Mesothelial cell of epicardium (in vitro differentiated cells): ENCODE measurements at regions not wholly inside any gene's neighbourhood (a gene's known extent, or its start where the extent isn't known, plus 50 kb on each side); places are given as distances from the start of the nearest gene placed in this dataset.

Experiments used
- DNase-seq, 2 experiments: peaks; one replicate each; pipeline ENCODE4 v3.0.0; 2021; ENCODE audit warnings: low spot score in 2 of 2; ENCODE audit not compliant: unreplicated experiment in 2 of 2
- H3K27ac Mint-ChIP-seq: 2 replicates; pipeline ENCODE4 v1.8.0; 2021; ENCODE audit warnings: mixed read lengths
- H3K27me3 Mint-ChIP-seq: 2 replicates; pipeline ENCODE4 v1.8.0; 2021; ENCODE audit warnings: low read depth, mixed read lengths
- H3K36me3 Mint-ChIP-seq: 2 replicates; pipeline ENCODE4 v1.8.0; 2021; ENCODE audit warnings: mixed read lengths
- H3K4me1 Mint-ChIP-seq: 2 replicates; pipeline ENCODE4 v1.8.0; 2021; ENCODE audit warnings: mixed read lengths
- H3K4me3 Mint-ChIP-seq: 2 replicates; pipeline ENCODE4 v1.8.0; 2021; ENCODE audit warnings: mild to moderate bottlenecking, moderate library complexity, mixed read lengths
- H3K9me3 Mint-ChIP-seq: 2 replicates; pipeline ENCODE4 v1.8.0; 2021; ENCODE audit warnings: mixed read lengths
- TF ChIP-seq, protein P1 (sequence below): fragments of 200-600 bp; sonication (generic); IDR thresholded peaks from one replicate; pipeline ENCODE4 v1.5.0; 2021; ENCODE audit warnings: antibody characterized with exemption; ENCODE audit not compliant: unreplicated experiment

- TF ChIP-seq, protein P1, sequence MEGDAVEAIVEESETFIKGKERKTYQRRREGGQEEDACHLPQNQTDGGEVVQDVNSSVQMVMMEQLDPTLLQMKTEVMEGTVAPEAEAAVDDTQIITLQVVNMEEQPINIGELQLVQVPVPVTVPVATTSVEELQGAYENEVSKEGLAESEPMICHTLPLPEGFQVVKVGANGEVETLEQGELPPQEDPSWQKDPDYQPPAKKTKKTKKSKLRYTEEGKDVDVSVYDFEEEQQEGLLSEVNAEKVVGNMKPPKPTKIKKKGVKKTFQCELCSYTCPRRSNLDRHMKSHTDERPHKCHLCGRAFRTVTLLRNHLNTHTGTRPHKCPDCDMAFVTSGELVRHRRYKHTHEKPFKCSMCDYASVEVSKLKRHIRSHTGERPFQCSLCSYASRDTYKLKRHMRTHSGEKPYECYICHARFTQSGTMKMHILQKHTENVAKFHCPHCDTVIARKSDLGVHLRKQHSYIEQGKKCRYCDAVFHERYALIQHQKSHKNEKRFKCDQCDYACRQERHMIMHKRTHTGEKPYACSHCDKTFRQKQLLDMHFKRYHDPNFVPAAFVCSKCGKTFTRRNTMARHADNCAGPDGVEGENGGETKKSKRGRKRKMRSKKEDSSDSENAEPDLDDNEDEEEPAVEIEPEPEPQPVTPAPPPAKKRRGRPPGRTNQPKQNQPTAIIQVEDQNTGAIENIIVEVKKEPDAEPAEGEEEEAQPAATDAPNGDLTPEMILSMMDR: no peak
- Mint-ChIP-seq H3K9me3 (peaks cover 8% of the 10 kb centered on the region), H3K27ac (no peak overlapping the region), H3K4me3 (no peak overlapping the region), H3K36me3 (no peaks in the 10 kb centered on the region), H3K27me3 (no peaks in the 10 kb centered on the region), H3K4me1 (no peaks in the 10 kb centered on the region)
- DNase-seq: no peak
Observed at GRCh38 chr3:103968751-103969150, 1398.0 kb upstream of the ALCAM start.

GRCh38 chr3:103976931-103977339, 1389.8 kb upstream of the ALCAM start:
- no peaks in the 10 kb centered on the region for H3K36me3 Mint-ChIP-seq
- DNase-seq: no peak
- H3K27me3 Mint-ChIP-seq: no peaks in the 10 kb centered on the region
- H3K27ac Mint-ChIP-seq: no peak overlapping the region
- TF ChIP-seq, protein P1: no peak
- peaks cover 6% of the 10 kb centered on the region for H3K4me1 Mint-ChIP-seq
- H3K9me3 Mint-ChIP-seq: peaks cover 14% of the 10 kb centered on the region
- H3K4me3 Mint-ChIP-seq: no peak overlapping the region

- TF ChIP-seq, protein P1: no peak
- Mint-ChIP-seq H3K36me3 (no peaks in the 10 kb centered on the region), H3K4me1 (peaks cover 6% of the 10 kb centered on the region), H3K4me3 (no peak overlapping the region), H3K27ac (no peak overlapping the region), H3K27me3 (no peaks in the 10 kb centered on the region), H3K9me3 (peaks cover 10% of the 10 kb centered on the region)
- no peak for DNase-seq
Observed at GRCh38 chr3:103977417-103977816, 1389.3 kb upstream of the ALCAM start.

GRCh38 chr3:103991461-103992115, 1375.1 kb upstream of the ALCAM start:
- peaks cover 6% of the 10 kb centered on the region for H3K9me3 Mint-ChIP-seq
- DNase-seq: no peak
- TF ChIP-seq, protein P1: peak; percentile 39
- no peak overlapping the region for H3K4me3 Mint-ChIP-seq
- peaks cover 2% of the 10 kb centered on the region for H3K27me3 Mint-ChIP-seq
- no peak overlapping the region for H3K27ac Mint-ChIP-seq
- no peaks in the 10 kb centered on the region for H3K36me3 Mint-ChIP-seq
- no peaks in the 10 kb centered on the region for H3K4me1 Mint-ChIP-seq

DNA sequence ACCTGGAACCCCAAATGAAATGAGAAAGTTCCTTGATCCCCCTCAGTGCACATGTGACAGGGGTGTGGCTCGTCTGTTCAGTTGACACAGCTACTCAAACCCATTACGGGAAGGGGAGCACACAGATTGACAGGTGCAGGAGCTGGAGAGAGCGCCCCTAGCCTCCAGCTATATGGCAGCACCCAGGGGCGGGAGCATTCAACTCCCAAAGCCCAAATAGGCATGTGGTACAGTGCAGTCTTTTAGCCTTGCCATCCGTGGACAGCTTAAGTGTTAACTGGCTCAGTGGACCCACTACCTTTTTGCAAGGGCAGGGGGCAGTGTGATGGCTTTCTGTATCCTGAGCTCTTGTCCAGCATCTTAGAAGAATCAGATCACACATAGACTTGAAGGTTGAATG, 1374.2 kb upstream of the ALCAM start:
- Mint-ChIP-seq H3K4me3 (no peak overlapping the region), H3K9me3 (peaks cover 6% of the 10 kb centered on the region), H3K36me3 (no peaks in the 10 kb centered on the region), H3K4me1 (no peaks in the 10 kb centered on the region), H3K27me3 (peaks cover 2% of the 10 kb centered on the region), H3K27ac (no peak overlapping the region)
- TF ChIP-seq, protein P1: no peak
- DNase-seq: no peak

GRCh38 chr3:104004956-104005355, 1361.8 kb upstream of the ALCAM start:
- H3K9me3 Mint-ChIP-seq: no peaks in the 10 kb centered on the region
- H3K27ac Mint-ChIP-seq: no peak overlapping the region
- H3K4me3 Mint-ChIP-seq: no peak overlapping the region
- H3K4me1 Mint-ChIP-seq: no peaks in the 10 kb centered on the region
- no peaks in the 10 kb centered on the region for H3K36me3 Mint-ChIP-seq
- TF ChIP-seq, protein P1: no peak
- DNase-seq: no peak
- no peaks in the 10 kb centered on the region for H3K27me3 Mint-ChIP-seq
